DND-41 (cell line): ENCODE measurements at regions not wholly inside any gene's neighbourhood (a gene's known extent, or its start where the extent isn't known, plus 50 kb on each side); places are given as distances from the start of the nearest gene placed in this dataset.

ENCODE experiments used
- CTCF ChIP-seq: IDR thresholded peaks from 2 replicates; pipeline ENCODE4 v1.5.1; 2012; ENCODE audit warnings: borderline replicate concordance, low read length, moderate library complexity, mild to moderate bottlenecking; ENCODE audit not compliant: poor library complexity, severe bottlenecking; ENCODE audit errors: extremely low read depth
- EZH2 ChIP-seq: IDR thresholded peaks from 3 replicates; pipeline ENCODE4 v1.6.1; 2012; ENCODE audit warnings: borderline replicate concordance, low read depth, mild to moderate bottlenecking, moderate library complexity, low read length, inconsistent platforms; ENCODE audit not compliant: severe bottlenecking

DNA sequence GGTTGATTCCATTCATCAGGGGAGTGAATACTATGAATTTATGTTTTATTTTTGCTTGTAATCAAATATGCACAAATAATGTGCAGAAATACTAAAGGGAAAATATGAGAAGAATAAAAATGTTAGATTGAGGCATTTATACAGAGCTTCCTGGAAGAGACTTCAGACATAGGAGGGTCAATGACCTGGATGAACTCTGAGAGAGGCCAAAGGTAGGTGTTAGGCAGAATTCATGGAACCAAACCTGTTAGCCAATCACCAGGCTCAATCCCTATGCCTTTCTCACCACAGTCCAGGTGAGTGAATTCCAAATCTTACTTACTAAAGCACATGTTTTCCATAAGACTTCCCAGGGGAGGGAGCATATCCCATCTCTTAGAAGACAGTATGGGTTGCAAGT, 130.4 kb upstream of the NTF3 start:
- TF ChIP-seq CTCF: no peak
- TF ChIP-seq EZH2: no peak
